Activated CD4-positive, CD25-positive, alpha-beta regulatory T cell treated with anti-CD3 and anti-CD28 coated beads, Interleukin-2, amount 50 U/mL, for 72 hours (primary cell): ENCODE measurements at regions not wholly inside any gene's neighbourhood (a gene's known extent, or its start where the extent isn't known, plus 50 kb on each side); places are given as distances from the start of the nearest gene placed in this dataset.

Experiments
- DNase-seq: peaks from one replicate; pipeline ENCODE4 v3.0.0; 2021

DNA sequence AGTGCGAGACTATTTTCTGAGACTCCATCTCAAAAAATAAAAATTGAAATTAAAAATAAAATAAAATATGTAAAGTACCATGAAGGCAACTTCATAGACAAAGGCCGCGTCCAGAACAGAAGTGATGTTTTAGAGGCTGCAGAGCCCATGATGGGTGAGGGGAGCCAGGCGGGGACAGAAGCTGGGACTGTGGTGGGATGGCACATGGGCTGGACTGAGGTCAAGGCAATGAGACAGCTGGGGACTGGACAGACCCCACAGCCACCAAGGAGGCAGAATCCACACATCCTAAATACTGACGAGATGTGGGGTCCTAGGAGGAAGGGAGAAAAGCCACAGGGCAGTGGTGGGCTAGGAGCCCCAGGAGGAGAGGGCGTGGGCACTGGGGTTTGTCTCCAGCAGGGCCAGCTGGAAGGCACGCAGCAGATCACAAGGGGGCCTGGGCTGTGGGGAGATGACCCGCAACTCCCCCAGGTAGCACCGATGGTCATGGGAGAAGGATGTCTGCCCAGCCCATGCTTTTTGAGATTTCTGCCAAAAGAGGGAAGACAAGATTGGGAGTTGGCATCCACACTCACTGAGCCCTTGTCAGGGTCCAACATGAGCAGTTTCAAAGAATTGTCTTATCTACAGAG is 74.3 kb downstream of the KCNF1 start:
- no peak for DNase-seq

DNA sequence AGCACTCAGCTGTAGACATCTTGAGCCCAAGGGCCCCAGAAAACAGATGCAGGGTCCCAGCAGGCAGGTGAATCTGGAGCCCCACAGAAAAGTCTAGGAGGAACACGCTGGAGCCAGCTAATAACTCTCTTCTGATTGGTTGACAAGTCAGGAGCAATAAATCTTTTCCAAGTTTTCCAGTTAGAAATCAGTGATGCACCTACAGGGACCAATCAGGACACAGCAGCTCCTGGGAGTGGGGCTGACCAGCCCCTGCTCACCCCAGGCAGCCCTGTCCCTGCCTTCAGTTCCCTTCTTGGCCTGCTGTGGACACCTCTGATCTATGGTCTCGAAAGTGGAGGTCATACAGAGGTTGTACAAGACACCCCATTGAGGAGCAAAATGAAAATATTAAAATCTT is 75.7 kb downstream of the KCNF1 start:
- no peak for DNase-seq

DNA sequence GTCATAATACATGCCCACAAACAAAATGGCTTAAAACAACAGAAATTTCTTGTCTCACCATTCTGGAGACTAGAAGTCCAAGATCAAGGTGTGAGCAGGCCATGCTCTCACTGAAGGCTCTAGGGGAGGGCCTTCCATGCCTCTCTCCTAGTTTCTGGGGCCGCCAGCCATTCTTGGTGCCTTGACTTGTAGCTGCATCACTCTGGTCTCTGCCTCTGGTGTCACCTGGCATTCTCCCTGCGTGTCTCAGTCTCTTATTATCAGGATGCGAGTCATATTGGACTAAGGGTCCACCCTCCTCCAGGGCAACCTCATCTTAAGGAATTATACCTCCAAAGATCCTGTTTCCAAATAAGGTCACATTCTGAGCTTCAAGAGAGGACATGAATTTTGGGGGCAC is 76.1 kb downstream of the KCNF1 start:
- no peak for DNase-seq

DNA sequence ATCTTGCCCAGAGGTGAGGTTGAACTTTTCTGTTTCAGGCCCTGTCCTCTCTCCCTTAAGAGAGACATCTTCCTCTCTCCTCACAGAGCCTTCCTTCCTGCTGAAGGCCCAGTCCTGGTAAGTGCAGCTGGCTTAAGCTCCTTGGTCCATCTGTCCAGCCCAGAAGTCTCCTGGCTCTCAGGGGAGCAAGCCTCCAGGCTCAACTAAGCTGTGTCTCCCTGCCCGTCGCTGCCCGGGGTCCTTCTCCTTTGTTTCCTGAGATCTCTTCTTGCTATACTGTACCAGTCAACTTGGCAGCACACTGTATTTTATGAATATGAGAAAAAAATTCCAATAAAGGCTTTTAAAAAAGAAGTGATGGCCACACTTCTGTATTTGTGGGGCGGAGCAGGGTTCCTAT is 77.4 kb downstream of the KCNF1 start:
- DNase-seq, result peak; percentile 1

DNA sequence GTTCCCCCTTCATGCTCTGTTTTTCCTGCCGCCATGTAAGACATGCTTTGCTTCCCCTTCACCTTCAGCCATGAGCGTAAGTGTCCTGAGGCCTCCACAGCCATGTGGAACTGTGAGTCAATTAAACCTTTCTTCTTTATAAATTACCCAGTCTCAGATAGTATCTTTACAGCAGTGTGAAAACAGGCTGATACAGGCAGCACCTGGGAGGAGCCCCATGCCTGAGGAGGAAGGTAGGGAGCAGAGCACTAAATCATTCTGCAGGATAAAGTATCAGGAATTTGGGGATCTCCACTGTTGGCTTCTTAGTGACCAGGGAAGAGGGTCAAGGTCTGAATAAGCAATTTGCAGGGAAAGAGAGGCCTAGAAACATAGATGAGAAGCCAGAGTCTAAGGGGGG is 78.0 kb downstream of the KCNF1 start:
- peak; percentile 17 for DNase-seq

DNA sequence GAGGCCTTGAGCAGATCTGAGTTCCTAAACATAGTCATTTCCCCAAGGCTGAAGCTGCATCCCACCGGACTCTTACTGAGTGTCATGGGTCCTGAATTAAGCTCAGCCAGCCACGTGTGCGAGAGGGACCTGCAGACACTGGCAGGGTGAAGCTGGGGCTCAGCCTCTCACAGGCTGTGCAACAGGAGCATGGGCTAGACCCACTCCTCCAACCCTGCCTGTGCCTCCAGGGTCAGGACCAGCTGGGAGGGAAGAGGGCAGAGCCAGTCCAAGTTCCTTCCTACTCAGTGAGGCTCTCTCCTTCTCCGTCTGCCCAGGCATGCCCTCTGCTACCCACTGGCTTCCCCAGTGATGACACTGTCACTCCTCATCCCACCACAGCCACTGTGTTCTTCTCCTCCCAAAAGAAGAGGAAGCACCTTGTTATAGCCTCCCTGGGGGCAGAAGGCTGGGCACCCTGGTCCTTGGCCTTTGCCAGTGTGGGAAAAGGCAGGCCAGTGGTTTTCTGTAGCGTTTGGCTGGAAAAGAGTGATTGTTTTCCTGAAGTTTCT is 78.9 kb downstream of the KCNF1 start:
- peak; percentile 13 for DNase-seq

DNA sequence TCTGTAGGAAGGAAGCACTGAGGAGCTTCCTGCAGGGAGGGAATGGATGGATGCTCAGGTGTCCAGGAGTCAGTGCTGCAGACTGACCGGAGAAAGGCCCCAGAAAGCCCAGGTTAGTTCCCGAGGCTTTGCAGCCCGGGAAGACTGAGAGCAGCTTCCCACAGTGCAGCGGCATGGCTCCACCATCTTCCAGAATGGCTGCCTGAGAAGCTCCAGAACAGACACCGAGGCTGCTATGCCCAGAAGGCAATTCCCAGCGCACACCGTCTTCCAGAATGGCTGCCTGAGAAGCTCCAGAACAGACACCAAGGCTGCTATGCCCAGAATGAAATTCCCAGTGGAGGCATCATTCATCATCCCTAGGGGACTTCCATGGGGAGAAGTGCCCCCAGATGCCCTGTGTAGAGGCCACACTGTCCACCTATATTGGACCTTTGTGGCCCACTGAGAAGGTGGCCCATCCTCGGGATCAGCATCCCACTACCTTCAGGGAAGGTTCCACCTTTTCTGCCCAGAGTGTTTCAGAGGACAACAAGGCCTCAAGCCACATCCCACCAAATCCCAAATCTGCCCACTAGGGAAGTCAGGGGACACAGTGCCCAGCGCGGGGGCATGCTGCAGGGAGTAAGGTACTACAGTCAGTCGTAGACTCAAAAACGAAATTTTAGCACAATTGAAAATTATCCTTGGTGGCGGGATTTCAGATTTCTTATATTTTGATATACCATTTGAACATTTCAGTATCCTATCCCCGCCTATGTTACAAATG is 80.5 kb downstream of the KCNF1 start:
- no peak for DNase-seq

DNA sequence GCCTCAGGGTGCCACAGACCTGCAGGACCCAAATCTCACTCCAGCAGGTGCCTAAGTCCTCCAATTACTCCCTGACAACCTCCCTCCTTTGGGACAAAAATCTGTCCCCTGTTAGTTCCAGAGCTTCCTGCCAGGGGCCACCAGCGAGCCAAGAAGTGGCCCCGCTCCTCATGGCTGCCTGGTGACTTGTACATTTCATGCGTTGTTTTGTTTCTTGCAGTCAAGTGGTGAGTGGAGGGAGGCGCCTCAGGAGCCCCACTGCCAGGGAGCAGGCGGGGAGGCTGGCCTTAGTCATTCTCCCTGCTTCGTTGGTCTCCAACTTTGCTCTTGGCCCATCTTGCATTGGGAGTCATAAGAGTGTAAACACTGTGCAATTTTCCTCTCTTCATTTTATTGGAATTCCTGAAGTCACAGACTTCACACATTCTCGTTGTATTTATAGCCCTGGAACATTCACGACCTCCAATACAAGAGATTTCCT is 81.3 kb downstream of the KCNF1 start:
- no peak for DNase-seq

DNA sequence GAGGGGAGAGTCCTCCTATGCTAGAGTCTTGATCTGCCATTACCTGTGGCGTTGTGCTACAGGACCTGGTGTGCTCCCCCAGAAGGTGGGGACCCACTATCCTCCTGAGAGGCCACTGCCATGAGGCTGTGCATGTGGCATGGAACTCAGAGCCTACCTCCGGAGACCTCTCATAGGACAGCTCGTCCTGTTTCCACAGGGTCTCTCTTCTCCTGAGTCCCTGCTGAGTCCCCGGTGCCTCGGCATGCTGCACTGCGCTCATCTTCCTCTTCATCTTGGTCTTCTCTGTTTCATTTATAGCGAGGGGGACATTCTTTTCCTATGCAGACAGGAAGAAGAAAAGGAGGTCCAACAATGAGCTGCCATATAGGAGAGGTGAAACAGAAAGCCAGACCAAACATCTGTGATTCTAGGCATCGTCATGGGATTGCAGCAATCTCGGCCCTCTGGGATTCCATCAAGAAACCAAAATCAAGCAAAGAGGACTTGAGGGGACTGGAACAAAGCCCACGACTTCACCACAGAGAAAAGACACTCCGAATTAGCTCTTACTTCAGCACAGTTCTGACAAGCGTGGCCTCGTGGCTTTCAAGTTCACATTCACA is 83.7 kb downstream of the KCNF1 start:
- no peak for DNase-seq

DNA sequence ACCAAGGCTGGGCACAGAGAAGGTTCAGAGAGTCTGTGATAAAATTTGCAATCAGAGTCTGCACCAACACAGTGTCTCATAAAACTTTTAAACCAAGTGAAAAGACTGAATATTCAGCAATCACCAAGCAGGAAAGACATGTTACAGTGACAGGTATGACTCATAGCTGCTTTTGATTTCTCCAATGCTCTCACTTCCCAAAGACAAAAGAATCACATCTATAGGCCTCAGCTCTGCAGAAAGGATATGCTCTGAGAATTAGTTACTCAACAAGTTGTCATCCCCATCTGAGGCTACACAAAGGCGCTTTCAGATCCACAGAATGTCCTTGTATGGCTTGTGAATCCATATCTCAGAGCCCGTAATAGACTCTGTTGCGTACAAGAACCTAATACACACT is 92.5 kb downstream of the KCNF1 start:
- DNase-seq, result no peak

DNA sequence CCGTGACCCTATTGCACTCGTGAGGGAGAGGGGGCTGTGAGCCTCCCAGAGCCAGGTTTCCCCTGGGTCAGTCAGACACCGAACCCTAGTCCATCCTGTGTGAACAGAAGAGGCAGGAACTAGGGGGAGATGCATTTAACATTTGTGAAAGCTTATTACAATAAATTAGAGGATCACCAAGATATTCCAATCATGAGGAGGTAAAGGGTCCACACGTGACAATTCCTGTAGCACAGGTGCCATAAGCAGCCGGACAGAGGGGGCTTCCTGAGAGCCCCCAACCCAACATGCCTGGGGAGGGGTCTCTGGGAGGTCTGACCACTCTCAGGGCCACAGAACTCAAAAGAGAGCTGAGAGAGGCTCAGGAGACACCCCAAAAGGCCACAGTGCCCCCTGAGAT is 93.3 kb downstream of the KCNF1 start:
- no peak for DNase-seq

DNA sequence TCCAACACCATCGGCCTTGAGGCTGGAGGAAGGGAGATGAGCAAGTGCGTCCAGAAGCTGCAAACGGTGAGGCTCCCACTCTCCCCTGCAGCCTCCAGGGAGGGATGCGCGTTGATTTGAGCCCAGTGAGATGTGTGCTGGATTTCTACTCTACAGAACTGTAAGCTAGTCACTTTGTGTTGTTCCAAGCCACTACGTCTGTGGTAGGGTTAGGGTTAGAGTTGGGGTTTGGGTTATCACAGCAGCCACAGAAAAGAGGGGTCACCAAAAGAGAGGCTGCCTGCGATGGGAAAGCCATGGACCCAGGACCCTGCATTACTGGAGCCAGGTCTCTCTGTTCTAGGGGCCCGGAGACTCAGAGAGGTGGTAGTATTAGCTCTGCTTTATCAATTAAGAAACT is 94.5 kb downstream of the KCNF1 start:
- no peak for DNase-seq

DNA sequence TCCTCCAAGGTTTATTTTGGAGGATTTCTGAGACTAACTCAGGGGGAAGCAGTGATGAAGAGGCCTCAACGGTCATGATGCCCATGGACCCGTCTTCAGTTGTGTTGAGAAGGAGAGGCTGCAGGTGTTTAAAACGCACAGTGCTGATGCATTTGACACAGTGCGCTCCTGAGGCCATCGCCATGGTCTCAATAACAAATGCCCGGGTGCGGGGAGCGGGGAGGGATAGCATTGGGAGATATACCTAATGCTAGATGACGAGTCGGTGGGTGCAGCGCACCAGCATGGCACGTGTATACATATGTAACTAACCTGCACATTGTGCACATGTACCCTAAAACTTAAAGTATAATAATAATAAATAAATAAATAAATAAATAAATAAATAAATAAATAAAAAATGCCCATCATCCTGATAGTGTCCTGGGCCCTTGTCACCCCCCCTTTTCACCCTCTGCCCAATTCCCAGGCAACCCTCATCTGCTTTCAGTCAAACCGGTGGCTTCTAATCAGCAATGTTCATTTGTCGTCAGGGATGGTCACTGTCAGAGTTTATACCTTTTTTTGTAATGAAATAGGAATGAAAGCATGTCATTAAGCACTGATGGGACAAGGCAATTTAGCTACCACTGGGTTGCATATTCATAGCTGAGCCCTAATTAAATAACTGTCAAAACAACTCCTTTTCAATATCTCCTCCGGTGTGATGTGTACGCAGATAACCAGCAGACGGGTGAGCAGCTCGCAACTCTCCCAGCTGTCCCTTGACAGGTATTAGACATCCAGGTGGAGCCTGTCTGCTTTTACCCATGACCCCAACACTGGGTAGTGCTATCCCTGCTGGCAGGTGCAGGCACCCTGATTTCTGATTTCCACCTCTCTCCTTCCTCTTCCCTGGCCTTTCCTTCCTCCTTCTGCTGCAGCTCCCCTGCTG is 95.9 kb downstream of the KCNF1 start:
- DNase-seq, result no peak

DNA sequence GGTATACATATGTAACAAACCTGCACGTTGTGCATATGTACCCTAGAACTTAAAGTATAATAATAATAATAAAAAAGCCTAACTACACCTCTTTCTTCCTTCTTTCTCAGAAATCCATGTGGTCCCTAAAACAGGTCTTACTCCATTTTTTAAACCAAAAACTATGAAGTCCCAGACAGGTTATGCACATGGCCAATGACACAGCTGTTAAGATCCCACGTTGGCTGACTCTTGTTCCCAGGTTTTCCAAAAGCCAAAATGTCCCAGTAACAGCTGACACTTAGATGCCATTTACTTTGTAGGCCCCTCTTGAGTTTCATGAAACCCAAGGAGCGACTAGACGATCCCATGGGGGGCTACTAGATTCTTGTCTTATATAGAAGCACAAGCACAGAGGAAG is 97.0 kb downstream of the KCNF1 start:
- no peak for DNase-seq

DNA sequence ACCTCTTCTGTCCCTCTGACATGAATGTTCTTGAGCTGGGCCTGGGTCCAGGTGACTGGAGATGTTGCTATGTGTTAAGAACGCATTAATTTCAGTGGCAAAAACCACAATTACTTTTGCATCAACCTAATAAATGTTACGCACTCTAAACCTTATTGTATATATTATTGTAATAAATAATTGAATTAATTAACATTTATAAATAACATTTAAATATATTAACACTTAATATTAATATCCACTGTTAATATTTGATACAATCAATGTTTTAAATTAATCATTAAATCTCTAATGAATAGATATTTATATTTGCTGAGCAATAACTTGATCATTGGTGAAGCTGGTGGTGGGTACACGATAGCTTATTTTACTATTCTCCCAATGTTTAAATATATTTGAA is 97.4 kb downstream of the KCNF1 start:
- no peak for DNase-seq

DNA sequence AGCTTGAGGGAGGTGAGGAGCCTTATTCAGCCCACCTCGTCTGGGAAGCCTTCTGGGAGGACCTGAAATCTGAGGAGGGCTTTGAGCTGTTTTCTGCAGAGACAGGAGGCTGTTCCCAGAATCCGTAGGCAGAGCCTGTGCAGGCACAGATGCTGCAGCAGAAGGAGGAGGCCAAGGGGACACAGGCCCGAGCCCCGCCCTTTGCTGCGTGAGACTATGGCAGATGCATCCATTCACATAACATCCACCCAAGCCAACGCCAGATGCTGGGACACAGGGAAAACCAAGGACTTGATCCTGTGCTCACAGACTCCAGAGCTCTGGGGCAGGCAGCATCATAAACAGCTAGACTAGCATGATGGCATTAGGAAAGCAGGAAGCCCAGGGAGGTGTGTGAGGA is 98.2 kb downstream of the KCNF1 start:
- no peak for DNase-seq

DNA sequence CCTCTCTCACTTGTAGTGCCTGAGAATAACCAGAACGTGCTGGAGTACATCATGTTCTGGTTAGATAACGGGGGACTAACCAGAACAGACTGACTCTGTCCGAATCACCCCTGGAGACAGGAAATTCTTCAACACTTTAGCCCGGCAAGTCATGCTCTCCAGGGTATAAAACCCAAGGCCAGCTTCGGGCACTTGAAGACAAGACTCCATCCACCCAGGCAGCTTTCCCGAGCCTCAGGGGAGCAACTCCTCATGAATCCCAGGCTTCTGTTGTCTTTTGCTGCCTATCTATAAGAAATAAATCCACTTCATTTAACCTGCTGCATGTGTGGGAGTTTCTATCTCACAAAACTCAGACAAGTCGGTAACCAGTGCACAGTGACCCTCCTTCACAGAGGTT is 99.6 kb downstream of the KCNF1 start:
- DNase-seq, result no peak

DNA sequence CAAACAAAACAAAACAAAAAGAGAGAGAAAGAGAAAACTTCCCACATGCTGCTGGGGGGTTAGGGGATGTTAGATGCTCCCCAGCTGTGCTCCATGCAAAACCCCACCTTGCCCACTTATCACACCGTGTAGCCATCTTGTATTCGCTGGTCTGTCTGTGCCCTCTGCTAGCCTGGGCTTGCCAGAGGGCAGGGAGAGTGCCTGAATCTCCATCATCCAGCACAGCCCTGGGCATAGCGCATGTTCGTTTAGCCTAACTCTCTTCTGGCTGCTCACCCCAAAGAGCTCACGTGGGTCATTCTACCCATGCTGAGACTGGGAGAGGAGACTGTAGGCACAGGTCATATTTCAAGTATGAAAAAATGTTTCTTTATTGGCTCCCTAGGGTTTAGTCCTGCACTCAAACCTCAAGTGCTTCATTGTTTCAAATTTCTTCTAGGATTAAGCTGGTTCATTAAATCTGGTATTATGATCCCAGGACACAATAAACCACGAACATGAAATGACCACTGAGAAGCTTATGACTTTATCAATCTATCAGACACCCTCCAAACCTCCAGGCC is 100.5 kb downstream of the KCNF1 start:
- DNase-seq, result no peak

DNA sequence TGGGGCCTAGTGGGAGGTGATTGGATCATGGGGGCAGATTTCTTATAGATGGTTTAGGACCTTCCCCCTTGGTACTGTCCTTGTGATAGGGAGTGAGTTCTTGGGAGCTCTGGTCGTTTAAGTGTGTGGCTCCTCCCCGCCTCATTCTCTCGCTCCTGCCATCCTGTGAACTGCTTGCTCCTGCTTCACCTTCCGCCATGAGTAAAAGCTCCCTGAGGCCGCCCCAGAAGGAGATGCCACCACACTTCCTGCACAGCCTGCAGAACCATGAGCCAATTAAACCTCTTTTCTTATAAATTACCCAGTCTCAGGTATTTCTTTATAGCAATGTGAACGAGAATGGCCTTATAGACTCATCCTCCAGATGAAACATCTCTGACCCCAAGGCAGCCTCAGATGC is 101.5 kb downstream of the KCNF1 start:
- DNase-seq, result no peak

DNA sequence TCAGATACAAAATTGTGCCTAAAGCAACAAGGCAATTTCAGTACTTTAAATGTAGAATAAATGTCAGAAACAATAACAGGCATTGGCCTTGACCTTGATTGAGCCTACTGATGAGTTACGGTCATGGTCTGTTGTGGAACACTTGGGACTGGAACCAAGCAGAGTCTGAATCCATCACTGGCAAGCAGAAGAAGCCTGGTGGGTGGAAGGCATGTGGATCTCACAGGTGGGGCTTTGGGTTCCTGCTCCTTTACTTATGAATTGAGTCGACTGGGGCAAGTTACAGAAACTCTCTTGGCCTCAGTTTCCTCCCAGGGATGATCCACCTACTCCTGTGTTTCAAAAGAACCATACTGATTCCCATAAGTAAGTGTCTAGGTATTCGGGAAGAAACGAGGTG is 102.3 kb downstream of the KCNF1 start:
- no peak for DNase-seq

DNA sequence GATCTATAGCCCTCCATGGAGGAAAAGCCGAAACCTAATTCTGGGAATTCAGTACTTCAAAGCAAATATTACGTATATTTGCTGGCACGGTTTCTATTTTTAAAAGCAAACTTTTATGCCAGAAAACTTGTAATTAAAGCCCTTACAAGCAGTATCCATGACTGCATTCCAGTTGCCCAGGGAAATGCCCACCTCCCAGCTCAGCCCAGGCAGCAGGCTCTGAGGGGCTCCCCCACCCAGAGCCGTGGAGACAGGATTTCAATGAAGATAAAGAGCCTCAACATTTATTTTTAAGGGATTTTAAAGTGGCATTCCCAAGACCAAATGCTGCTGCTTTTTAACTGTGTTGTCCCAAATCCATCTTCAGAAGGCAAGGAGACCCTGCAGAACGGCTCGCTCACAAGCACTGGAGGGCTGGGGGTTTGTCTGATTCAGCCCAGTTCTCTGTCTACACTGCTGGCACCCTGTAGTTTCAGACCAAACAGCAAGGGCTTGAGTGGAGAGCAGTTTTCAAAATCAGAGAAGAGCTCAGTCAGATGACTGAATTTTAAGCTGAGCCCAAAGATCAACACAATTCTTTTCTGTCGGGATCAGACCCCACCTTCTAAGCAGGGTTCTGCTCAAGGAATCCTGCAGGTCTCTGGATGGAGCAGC is 105.1 kb downstream of the KCNF1 start:
- no peak for DNase-seq

DNA sequence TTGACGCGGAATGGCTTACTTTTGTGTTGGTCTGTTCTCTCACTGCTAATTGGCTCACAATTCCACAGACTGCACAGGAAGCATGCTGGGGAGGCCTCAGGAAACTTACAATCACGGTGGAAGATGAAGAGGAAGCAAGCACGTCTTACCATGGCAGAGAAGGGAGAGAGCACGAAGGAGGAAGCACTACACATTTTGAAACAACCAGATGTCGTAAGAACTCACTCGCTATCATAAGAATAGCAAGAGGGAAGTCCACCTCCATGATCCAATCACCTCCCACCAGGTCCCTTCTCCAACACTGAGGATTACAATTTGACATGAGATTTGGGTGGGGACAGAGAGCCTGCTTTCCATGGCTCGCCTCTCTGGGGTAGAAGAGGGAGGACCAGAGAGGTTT is 106.2 kb downstream of the KCNF1 start:
- DNase-seq, result no peak
